ENCODE measurements at regions not wholly inside any gene's neighbourhood (a gene's known extent, or its start where the extent isn't known, plus 50 kb on each side); places are given as distances from the start of the nearest gene placed in this dataset.

DNA sequence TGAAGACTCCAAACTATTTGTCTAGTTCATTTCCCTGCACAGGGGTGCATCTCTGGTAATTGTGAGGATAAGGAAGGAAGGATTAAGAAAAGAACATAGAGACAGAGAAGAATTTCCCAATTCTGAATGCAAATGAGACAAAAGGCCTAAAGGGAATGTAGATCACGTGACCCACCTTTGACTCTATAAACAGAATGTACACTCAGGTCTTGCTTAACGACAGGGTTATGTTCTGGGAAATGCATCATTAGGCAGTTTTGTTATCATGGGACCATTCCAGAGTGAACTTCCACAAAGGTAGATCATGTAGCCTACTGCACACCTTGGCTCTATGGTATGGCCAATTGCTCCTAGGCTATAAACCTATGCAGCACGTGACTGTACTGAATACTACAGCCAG is 252.3 kb upstream of the ZP4 start:
- no peak for DNase-seq

DNA sequence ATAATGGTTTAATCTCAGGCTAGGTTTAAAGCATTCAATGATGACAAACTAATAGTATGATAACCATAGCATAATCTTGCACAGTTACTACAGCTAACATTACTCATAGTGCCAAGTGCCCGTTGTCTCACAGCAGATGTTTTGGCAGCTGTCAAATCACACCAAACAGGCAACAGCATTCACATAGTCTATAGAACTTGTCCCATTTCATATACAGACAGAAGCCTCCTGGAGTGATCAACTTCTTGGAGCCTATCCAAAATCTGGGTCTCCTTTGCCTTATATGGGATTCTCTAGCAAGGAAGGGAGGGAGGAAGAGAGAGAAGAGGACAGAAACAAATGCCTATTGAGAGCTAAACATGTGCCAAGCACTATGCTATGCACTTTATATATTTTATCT is 250.6 kb upstream of the ZP4 start:
- no peak for DNase-seq

DNA sequence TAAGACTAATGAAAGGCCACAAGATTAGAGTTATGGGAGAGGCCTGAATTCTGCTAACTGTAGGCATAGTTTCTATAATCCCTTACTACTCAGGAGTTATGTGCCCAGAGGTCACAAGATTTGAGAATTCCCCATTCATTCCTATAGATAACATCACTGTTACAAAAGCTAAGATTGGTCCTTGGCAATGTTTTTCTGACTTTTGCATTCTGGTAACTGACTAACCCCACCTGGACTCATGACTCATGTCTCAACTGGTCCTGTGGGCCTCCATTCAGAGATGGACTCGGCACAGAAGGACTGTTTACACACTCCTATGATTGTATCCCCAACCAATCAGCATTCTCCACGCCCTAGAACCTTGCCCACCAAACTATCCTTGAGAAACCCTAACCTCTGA is 249.0 kb upstream of the ZP4 start:
- DNase-seq = no peak

DNA sequence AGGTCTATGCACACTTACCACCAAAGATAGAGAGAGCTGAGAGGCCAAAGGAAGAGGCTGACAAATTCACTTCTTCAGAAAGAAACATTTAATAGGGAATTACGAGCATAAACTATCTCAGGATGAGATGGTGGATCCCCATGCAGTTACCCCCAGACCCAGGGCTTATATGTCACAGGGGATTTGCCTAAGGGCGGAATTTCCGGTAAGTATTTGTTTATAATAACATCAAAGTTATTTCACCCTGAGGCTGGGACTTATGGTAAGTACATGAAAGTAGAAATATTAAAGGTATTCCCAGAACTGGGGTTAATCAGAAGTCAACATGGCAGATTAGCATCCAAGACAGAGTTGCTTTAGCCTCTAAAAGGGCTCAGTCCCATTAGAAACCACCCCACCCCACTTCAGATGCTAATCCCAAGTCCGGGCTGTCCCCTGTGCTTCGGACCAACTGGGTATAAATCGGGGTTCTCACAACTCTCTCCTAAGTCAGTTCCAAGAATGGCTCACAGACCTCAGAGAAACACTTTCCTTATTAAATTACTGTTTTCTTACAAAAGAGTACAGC is 247.4 kb upstream of the ZP4 start:
- no peak for DNase-seq

DNA sequence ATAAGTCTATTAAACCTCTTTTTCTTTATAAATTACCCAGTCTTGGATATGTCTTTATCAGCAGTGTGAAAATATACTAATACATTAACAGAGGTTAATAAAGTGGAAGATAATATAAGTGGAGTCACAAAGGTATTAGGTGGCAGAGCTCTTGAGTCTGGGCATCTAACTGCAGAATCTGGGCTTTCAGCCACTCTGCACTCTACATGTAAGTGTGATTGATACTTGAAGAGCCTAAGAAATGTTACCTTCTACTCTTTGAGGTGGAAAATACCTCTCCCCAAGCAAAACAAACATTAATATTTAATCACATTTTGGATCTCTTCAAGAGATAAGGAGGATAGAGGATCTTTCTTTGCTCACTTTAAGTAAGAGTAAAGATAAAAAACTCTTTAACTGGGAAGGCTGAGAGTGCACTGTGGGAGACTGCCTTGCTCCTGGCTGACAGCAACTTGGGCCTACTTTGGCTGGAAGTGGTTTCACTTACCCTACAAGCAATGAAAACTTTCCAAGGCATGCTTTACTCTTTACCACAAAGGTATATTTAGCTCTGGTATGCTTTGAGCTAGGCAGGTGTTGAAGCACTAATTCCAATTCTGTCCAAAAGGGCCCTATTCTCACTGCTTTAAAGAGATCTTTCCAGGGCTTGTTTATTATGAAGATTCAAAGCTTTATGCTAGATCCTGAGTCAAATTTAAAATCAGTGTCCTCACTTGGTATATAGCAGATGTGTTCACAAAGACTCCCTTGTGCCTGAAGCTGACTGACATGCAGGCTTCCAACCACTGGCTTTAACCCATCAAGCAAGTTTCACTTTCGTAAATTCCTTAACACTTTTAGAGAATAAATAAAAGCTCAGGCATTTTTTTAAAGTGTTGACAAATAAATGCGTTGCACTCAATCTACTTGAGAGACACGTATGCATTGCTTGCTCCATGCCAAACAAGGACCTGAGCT is 245.3 kb upstream of the ZP4 start:
- no peak for DNase-seq

DNA sequence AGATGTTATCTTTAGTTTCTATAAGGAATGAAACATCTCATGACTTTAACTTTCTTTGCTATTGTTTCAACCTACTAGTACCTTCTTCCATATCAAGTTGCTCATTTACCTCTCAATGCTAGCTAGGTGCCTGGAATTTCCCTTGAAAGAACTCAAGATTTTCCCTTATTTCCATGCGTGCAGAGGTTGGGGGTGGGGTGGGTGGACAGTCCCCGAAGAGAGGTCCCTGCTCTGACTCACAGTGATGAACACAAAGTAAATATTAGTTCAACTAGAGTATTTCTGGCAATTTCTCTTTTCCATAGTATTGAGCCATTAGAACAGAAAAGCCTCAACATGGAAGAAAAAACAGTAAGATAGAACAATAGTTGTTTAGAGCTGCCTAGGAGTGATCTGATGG is 239.0 kb upstream of the ZP4 start:
- no peak for DNase-seq

DNA sequence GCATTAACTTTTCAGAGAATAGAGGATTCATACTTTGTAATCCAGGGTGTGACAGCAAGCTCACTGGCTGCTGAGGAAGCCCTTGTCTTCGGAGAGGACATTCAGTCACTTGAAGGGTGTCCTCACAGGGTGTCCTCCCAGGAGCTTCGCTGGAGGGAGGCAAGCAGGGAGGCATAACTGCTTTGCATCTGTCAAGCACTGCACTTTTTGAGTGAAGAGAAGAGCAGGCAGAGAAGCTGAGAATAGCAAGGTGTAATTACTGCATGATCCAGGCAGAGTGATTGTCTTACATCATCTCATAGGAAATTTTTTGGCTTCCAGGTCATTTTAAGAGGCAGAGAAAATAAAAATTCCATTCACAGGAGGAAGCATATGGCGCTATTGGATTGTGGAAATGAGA is 232.5 kb upstream of the ZP4 start:
- DNase-seq = no peak

DNA sequence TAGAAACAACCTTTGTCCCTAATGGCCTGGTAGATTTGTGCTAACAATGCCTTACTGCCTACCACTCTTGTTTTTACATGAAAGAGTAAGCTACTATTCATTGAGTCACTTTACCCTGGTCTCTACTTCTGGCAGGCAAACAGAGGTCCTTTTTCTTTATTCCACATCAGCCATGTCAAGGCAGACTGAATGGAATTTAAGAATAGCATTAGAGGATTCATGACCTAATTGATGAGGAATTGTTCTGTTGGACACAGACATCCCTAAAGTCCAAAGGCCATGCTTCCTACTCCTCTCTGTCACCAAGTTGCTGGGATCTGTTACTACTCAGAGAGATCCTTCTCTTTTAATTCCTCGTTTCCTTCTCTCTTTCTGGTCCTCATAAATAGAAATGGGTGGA is 229.1 kb upstream of the ZP4 start:
- no peak for DNase-seq

DNA sequence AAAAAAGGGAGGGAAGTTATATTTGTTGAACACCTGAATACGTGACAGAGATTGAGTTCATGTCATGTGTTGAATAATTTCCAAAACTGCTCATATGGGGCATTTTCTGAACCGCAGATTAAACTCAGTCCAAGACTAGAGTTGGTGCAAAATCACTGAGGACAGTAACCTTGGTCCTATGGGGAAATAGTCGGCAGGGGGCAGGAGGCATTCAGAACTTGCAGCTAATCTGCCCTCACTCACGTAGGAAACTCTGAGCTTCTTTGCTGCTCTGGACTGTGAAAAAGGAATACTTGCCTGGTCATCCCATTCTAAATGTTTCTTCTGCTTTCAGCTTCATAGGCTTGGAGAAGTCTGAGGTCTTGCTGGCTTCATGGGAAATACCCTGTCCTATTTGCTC is 228.3 kb upstream of the ZP4 start:
- DNase-seq = no peak

DNA sequence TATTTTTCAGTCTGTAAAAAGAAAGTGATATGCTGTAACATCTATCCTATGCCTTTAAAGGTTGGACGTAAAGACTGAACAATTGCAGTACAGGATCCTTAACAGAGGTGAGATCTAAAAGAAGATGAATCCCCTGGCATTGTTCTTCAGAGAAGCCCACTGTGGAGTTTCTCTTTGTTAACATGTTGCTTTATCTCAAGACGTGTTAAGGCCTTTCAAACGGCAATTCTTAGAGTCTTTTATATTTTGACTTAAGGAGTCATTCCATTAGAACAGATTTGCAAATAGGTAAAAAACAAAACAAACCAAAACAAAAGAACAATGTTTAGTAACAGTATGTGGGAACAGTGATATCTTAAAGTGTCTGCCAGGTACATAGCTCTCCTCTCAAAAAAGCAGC is 225.1 kb upstream of the ZP4 start:
- no peak for DNase-seq

DNA sequence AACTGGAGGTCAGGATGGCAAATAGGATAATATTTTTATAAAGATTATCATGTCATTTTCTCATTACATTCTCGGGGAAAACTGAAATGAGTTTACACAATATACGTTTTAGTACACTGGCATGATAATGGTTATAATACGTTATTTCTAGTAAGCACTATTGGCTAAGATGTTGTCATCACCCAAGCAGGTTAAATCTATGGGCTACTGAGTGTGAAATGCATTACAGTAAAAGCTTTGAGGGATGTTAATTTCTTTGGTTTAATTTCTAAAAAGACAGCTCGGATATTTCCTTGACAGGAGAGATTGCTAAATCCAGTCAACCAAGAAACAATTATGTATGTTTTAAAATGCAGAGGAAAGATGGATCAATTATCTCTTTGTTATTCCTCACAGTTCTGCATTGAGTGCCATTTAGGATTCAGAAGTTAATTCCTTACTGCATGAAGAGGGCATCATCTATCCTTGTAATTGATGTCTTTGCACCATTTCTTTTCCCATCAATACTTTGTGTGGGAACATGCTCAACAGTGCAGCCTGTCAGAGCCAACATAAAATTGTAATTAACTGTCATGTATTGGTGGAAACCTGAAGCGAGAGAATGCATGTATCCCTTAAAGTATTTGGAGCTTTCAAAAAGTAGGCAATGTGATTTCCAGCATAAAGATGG is 222.4 kb upstream of the ZP4 start:
- no peak for DNase-seq

DNA sequence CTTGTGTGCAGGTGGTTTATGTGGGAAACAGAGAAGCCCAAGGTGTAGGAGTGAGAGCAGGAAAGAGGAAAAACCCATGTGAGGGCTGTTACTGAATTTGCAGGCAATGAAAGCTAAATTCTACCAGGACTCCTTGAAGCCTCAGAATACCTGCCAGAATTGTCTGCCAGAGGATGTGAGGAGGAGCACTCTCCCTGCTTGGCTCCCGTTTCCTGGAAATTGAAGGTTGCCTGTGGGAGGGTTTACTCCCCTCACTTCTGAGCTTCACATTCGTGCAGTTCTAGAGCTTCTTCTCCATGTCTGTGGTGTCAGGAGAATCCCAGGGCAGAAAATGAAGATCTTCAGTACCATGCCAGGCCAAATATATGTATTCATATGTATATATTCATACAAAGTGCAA is 220.8 kb upstream of the ZP4 start:
- no peak for DNase-seq

DNA sequence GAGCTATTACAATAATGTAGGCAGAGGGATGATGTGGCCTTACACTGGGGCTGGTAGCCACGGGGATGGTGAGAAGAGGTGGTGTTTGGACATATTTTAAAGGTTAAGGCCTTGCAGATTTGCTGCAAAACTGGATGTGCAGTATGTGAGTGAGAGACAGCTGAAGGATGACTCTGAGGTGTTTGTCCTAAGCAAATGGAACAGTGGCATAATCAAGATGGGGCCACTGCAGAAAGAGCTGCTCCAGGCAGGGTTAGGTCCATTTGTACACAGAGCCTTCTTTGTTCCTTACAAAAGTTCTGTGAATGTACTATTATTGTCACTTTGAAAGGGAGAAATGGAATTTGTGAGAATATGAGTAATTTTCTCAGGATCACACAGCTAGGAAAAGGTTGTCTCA is 220.4 kb upstream of the ZP4 start:
- no peak for DNase-seq

DNA sequence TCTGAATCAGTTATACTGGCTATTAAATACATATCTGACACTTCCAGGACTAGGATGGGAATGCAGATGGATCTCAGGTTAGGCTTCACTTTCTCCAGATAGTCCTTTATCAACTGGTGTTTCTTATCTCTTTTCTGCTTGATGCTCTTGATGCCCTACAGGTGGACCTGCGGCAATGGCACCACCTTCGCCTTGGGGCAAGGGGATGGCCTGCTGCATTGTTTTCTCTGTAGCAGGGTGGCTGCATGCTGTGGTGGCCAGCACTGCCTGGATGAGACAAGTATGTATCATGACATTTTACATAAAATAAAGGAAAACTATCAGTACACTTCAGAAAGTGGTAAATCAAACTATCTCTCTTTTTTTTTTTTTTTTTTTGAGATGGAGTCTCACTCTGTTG is 217.7 kb upstream of the ZP4 start:
- DNase-seq = no peak

DNA sequence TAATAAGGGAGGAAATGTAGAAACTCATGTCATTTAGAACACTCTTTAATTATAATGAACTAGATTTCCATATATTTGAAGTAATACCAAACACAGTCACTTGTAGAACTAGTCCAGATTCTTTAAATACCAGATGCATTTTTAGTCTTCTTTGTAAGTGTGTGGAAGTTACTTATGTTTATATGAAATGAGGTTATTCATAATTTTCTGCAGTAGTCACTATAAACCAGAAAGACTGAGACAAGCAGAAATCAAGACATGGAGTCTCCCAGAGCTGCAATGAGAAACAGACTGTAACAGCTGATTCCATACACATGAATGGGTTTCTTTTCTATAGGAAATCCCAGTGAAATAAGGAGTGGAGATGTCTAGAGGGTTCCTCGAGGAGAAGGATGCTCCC is 216.6 kb upstream of the ZP4 start:
- no peak for DNase-seq

DNA sequence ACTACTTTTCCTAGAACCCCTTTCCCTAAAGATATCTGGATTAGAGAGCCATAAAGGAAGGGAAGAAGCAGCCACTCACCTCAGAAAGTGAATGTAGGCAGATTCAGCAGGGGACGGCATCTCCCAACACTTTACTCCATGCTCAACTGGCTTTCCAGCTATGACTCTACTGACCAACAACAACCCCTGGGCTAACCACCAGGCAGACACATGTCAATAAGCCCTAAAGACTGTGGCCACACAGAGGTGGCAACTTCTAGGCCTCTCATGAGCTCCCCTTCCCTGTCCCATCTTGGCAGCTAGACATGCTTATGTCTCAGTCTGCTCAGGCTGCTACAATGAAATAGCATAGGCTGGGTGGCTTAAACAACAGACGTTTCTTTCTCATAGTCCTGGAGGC is 214.0 kb upstream of the ZP4 start:
- no peak for DNase-seq

DNA sequence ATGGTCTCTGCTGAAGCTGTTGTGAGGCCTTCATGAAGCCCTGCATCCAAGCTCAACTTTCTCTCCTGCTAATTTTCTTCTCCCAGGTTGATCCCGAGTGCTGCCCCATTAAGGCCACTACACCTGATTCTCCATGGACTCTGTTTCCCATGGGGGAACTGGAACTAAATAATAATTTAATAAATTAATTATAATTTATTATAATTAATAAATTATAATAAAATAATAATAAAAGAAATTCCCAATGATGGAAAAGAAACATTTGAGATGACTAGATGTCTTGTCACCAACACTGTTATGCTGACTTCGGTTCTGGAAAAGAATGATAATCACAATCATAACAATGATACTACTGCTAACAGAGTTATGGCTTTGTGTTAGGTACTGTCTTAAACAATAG is 211.2 kb upstream of the ZP4 start:
- no peak for DNase-seq

DNA sequence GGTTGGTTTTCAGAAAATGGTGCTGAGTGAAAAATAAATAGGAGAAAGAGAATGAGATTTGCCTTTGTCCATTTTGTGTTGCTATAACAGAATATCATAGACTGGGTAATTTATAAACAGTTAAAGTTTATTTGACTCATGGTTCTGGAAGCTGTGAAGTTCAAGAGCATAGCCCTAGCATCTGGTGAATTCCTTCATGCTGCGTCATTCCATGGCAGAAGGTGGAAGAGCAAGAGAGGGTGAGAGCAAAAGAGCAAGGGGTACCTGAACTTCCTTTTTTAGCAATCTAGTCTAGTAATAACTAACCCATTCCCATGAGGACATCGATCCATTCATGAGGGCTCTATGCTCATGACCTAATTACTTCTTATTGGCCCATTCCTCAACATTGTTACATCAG is 209.1 kb upstream of the ZP4 start:
- no peak for DNase-seq

DNA sequence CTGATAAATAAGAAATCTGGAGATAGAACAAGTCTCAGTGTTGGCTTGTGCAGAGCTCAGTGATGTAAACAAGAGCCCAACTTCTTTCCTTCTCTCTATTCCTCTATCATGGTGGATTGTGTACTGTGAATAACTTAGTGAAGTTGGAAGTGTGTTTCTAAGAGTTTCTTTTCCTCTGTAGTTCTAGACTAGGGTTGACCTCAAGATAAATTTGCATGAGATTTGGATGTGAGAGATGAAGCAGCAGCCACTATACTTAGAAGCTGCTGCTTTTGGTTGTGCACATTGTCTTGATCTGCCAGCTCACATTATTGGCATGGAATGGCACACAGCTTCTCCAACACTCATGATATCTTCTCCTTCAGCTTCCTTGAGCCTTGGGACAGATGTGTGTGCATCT is 198.9 kb upstream of the ZP4 start:
- no peak for DNase-seq

DNA sequence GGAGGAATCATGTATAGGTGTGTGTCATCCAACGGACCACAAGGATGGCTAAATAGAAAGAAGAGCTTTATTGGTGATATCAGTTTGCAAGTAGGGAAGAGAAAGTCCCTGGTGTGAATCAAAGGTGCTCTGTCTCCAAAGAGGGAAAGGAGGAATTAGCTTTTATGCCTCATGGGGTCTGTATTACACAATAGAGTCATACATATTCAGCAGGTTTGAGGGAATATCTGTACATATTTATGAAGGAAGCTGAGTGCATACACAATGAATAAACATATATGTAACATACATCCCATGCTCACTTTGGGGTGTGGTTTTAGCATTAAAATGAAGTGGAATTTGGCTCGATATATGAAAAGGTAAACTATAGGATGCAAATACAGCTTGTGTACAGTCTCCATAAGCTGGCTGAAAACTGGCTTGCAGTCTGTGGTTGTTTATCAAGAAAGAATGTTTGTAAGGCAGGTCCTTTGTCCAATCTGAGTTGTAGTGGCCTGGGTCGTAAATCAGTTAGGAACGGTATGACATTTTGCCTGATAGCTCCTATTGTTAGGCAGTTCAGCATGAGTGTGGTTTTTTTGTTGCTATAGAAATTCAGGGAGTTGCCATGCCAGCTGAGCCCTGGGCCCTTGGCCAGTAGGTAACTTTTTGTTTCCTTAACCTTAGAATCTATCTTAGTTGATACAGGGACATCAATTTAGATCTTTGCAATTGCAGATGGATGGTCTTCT is 198.0 kb upstream of the ZP4 start:
- DNase-seq = no peak

DNA sequence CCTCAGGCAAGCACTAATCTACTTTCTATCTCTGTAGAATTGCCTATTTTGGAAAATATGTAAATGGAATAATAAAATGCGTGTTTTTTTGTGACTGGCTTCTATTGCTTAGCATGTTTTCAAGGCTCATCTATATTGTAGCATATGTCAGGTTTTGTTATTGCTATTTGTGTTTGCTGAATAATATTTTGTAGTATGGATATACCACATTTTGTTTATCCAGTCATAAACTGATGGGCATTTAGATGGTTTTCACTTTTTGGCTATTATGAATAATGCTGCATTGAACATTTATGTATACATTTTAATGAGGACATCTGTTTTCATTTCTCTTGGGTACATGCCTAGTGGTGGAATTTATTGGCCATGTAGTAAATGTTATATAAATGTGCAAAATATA is 183.3 kb upstream of the ZP4 start:
- DNase-seq = no peak

DNA sequence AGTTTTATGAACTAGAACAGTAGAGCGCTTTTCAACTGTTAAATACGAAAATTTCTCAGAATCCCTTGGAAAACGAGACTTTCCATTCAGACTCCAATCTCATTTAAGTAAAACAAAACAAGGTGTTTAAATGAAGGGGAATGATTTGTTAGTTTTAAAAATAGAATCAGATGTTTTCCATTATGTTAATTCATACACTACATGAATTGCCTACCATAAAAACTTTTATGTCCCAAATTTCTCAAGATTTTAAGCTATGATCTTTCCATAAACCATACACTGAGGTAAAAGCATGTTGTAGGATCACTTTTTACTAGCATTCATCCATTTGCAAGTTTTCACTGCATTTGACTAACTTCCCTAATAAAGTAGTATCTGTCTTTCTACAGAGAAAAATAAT is 180.3 kb upstream of the ZP4 start:
- DNase-seq = no peak

DNA sequence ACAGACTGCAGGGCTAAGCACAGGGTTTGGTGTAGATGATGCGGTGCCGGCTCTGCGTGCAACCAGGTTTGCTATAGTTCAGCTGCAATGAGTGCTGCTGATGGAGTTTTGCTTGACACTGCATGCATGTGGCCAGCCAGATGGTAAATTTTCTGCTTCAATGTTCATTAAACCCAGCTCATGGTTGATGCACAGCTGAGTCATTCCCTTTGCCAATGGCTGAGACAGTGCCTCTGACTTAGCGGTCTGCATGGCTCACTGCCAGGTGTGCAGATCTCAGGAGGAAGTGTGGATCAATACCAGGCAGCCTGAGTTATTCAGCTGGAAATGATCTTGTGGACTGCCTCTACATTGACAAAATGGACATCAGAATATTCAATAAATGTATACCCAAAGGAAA is 172.7 kb upstream of the ZP4 start:
- peak; percentile 15 for DNase-seq

All from MV-4-11 (cell line).